Karpas-422 (cell line): ENCODE measurements at regions not wholly inside any gene's neighbourhood (a gene's known extent, or its start where the extent isn't known, plus 50 kb on each side); places are given as distances from the start of the nearest gene placed in this dataset.

Experiments used
- DNase-seq: peaks from one replicate; pipeline ENCODE4 v3.0.0-alpha.2; 2015
- H2AFZ ChIP-seq: fragments of 200-600 bp; sonication (generic); 2 replicates; pipeline ENCODE4 v1.6.1; 2014; ENCODE audit warnings: antibody characterized with exemption, low read length, mixed read lengths
- H3K27ac ChIP-seq: fragments of 200-600 bp; sonication (generic); 2 replicates; pipeline ENCODE4 v1.5.1; 2014; ENCODE audit warnings: mild to moderate bottlenecking, low read length, moderate library complexity
- H3K27me3 ChIP-seq: fragments of 200-600 bp; sonication (generic); 2 replicates; pipeline ENCODE4 v1.6.1; 2014; ENCODE audit warnings: low read length, mixed read lengths
- H3K36me3 ChIP-seq: fragments of 200-600 bp; sonication (generic); 2 replicates; pipeline ENCODE4 v1.6.1; 2014; ENCODE audit warnings: low read length, mixed read lengths; ENCODE audit not compliant: insufficient read depth
- H3K4me1 ChIP-seq: fragments of 200-600 bp; sonication (generic); 2 replicates; pipeline ENCODE4 v1.6.1; 2014; ENCODE audit warnings: mild to moderate bottlenecking, low read length, mixed read lengths
- H3K4me2 ChIP-seq: fragments of 200-600 bp; sonication (generic); 2 replicates; pipeline ENCODE4 v1.6.1; 2014; ENCODE audit warnings: low read length, low read depth, mild to moderate bottlenecking; ENCODE audit not compliant: poor library complexity, severe bottlenecking
- H3K4me3 ChIP-seq: fragments of 200-600 bp; sonication (generic); 2 replicates; pipeline ENCODE4 v1.5.1; 2014; ENCODE audit warnings: mild to moderate bottlenecking, antibody characterized with exemption, low read length, mixed read lengths
- H3K79me2 ChIP-seq: fragments of 200-600 bp; sonication (generic); 2 replicates; pipeline ENCODE4 v1.6.1; 2014; ENCODE audit warnings: mild to moderate bottlenecking, low read length, mixed read lengths
- H3K9ac ChIP-seq: fragments of 200-600 bp; sonication (generic); 2 replicates; pipeline ENCODE4 v1.6.0; 2014; ENCODE audit warnings: low read length
- H3K9me2 ChIP-seq: fragments of 200-600 bp; sonication (generic), shearing (Covaris generic); replicated peaks from 2 replicates; pipeline ENCODE4 v1.6.0; 2014; ENCODE audit warnings: mild to moderate bottlenecking, low read length, moderate library complexity; ENCODE audit not compliant: insufficient read depth
- H3K9me3 ChIP-seq: fragments of 300-700, 200-600 bp; sonication (generic); 2 replicates; pipeline ENCODE4 v1.6.1; 2014; ENCODE audit warnings: low read length, mixed read lengths
- H4K20me1 ChIP-seq: fragments of 200-600 bp; sonication (generic); 2 replicates; pipeline ENCODE4 v1.6.1; 2014; ENCODE audit warnings: mild to moderate bottlenecking, antibody characterized with exemption, low read length, low read depth; ENCODE audit not compliant: insufficient read depth

- DNase-seq = no peak
- no peak overlapping the region for H2AFZ ChIP-seq
- no peaks in the 10 kb centered on the region for H3K36me3 ChIP-seq
- H4K20me1 ChIP-seq = no peaks in the 10 kb centered on the region
- H3K27ac ChIP-seq = no peak overlapping the region
- no peaks in the 10 kb centered on the region for H3K9me3 ChIP-seq
- H3K4me2 ChIP-seq = no peak overlapping the region
- H3K9ac ChIP-seq = no peak overlapping the region
- no peak overlapping the region for H3K4me3 ChIP-seq
- H3K9me2 ChIP-seq = no peaks in the 10 kb centered on the region
- no peaks in the 10 kb centered on the region for H3K27me3 ChIP-seq
- H3K79me2 ChIP-seq = no peaks in the 10 kb centered on the region
- H3K4me1 ChIP-seq = peaks cover 10% of the 10 kb centered on the region
Observed at GRCh38 chr12:25337916-25338315, 87.2 kb upstream of the KRAS start.

DNA sequence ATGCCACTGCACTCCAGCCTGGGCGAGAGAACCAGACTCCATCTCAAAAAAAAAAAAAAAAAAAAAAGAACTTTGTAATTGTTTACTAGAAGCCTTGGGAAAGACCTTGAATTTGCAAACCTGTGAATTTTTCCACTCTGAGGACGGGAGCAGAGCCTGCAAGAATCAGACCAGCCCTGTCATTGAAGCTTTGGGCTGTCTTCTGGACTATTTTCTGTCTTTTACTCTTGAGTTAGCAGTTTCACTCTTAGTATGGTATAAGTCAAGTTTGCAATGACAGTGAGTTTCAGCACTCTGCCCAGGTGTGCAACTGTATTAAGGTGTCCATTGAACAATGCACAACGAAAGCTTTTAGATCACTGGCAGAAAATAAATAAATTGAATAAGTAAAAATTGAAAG is 81.4 kb upstream of the KRAS start:
- DNase-seq = no peak
- Histone ChIP-seq H3K9me3 (no peaks in the 10 kb centered on the region), H2AFZ (no peak overlapping the region), H3K4me3 (no peak overlapping the region), H3K79me2 (no peaks in the 10 kb centered on the region), H3K27ac (no peak overlapping the region), H3K9me2 (no peaks in the 10 kb centered on the region), H3K27me3 (no peaks in the 10 kb centered on the region), H4K20me1 (no peaks in the 10 kb centered on the region), H3K36me3 (no peaks in the 10 kb centered on the region), H3K4me2 (no peak overlapping the region), H3K4me1 (peaks cover 34% of the 10 kb centered on the region), H3K9ac (no peak overlapping the region)

- H2AFZ ChIP-seq = peak overlapping the region; percentile 23; the same call in 1 of the 2 replicates
- no peak overlapping the region for H3K9ac ChIP-seq
- H4K20me1 ChIP-seq = no peaks in the 10 kb centered on the region
- H3K79me2 ChIP-seq = no peaks in the 10 kb centered on the region
- H3K9me2 ChIP-seq = no peaks in the 10 kb centered on the region
- peak overlapping the region; percentile 53 for H3K4me2 ChIP-seq
- no peak overlapping the region; the same call in 1 of the 2 replicates for H3K4me3 ChIP-seq
- DNase-seq = peak; percentile 77
- H3K4me1 ChIP-seq = peaks cover 41% of the 10 kb centered on the region
- H3K27me3 ChIP-seq = no peaks in the 10 kb centered on the region
- H3K27ac ChIP-seq = no peak overlapping the region
- H3K9me3 ChIP-seq = no peaks in the 10 kb centered on the region
- no peaks in the 10 kb centered on the region for H3K36me3 ChIP-seq
Observed at GRCh38 chr12:25328072-25328712, 77.5 kb upstream of the KRAS start.

DNA sequence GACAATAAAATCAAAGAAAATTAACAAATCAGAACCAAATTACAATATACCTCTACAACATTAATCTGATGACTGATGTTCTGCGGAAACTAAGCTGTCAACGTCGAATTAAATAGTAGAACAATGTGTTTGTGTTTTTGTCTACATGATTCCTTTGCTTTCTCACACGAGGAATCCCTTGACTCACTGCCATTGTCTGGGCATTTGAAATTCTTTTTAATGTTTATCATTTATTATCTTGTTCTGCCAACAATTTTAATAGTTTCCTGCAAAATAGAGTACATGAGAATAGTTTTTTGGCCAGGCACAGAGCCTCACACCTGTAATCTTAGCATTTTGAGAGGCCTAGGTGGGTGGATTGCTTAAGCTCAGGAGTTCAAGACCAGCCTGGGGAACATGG is 76.6 kb upstream of the KRAS start:
- Histone ChIP-seq H4K20me1 (no peaks in the 10 kb centered on the region), H3K9ac (no peak overlapping the region), H3K9me2 (no peaks in the 10 kb centered on the region), H3K9me3 (no peaks in the 10 kb centered on the region), H3K4me1 (peaks cover 50% of the 10 kb centered on the region), H3K36me3 (no peaks in the 10 kb centered on the region), H2AFZ (no peak overlapping the region), H3K4me3 (no peak overlapping the region), H3K27ac (no peak overlapping the region), H3K27me3 (no peaks in the 10 kb centered on the region), H3K79me2 (no peaks in the 10 kb centered on the region), H3K4me2 (no peak overlapping the region)
- DNase-seq = no peak

- DNase-seq = no peak
- no peaks in the 10 kb centered on the region for H3K79me2 ChIP-seq
- H3K9ac ChIP-seq = no peak overlapping the region
- H3K4me2 ChIP-seq = no peak overlapping the region
- H3K9me3 ChIP-seq = no peaks in the 10 kb centered on the region
- no peak overlapping the region for H2AFZ ChIP-seq
- H3K4me1 ChIP-seq = peaks cover 60% of the 10 kb centered on the region
- no peaks in the 10 kb centered on the region for H3K36me3 ChIP-seq
- no peaks in the 10 kb centered on the region for H3K9me2 ChIP-seq
- H3K27ac ChIP-seq = no peak overlapping the region
- no peak overlapping the region for H3K4me3 ChIP-seq
- no peaks in the 10 kb centered on the region for H4K20me1 ChIP-seq
- H3K27me3 ChIP-seq = no peaks in the 10 kb centered on the region
Observed at GRCh38 chr12:25326326-25326725, 75.6 kb upstream of the KRAS start.

DNA sequence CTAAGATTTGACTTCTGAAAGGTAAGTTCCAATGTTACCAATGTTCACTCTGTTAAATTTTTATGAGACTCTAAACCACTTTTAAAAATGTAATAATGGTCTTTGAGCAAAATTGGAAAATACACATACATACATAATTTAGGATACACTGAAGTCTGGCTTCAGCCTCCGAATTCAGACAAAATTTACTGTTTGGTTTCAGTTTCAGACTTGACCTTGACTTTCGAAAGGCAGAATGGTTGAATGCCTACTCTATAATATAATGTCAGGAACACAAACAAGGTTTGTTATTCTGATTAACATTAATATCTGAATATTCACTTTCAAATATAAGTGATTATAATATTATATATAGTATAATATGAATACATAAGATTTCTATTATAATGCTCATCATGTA is 74.1 kb upstream of the KRAS start:
- H3K9me3 ChIP-seq = no peaks in the 10 kb centered on the region
- no peaks in the 10 kb centered on the region for H3K79me2 ChIP-seq
- H4K20me1 ChIP-seq = no peaks in the 10 kb centered on the region
- H3K4me2 ChIP-seq = peak overlapping the region; percentile 54
- H3K9ac ChIP-seq = no peak overlapping the region
- no peaks in the 10 kb centered on the region for H3K27me3 ChIP-seq
- no peaks in the 10 kb centered on the region for H3K9me2 ChIP-seq
- H3K27ac ChIP-seq = no peak overlapping the region
- H3K36me3 ChIP-seq = no peaks in the 10 kb centered on the region
- H3K4me1 ChIP-seq = peaks cover 66% of the 10 kb centered on the region
- no peak for DNase-seq
- H2AFZ ChIP-seq = no peak overlapping the region
- H3K4me3 ChIP-seq = no peak overlapping the region

DNA sequence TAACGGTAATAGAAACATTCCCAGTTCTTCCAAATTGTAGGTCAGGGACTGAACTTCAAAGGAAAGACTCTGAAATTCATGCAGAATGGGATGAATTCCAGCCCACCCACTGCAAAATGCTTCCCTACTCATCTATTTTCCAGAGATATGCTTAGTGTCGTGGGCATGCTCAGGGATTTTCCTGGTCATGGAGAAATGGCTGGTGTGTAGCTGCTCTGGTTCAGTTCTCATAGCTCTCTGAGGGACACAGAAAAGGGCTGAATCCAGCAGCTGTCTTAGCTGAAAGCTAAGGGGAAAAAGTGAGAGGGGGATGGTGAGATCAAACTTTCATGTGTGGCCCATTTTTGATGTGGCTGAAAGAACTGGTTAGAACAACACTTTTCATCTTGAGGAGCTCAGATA is 72.9 kb upstream of the KRAS start:
- H3K36me3 ChIP-seq = no peaks in the 10 kb centered on the region
- H3K27me3 ChIP-seq = no peaks in the 10 kb centered on the region
- H3K4me2 ChIP-seq = peak overlapping the region; percentile 33
- no peaks in the 10 kb centered on the region for H4K20me1 ChIP-seq
- H3K4me3 ChIP-seq = no peak overlapping the region
- peak overlapping the region; percentile 90 for H2AFZ ChIP-seq
- no peaks in the 10 kb centered on the region for H3K9me2 ChIP-seq
- no peaks in the 10 kb centered on the region for H3K9me3 ChIP-seq
- H3K9ac ChIP-seq = peak overlapping the region; percentile 14; the same call in 1 of the 2 replicates
- no peaks in the 10 kb centered on the region for H3K79me2 ChIP-seq
- DNase-seq = peak; percentile 46
- peaks cover 76% of the 10 kb centered on the region for H3K4me1 ChIP-seq
- 0 out of 2 replicates have a peak overlapping the region, but pooled peaks have one; percentile 15 for H3K27ac ChIP-seq

- DNase-seq = no peak
- Histone ChIP-seq H3K36me3 (no peaks in the 10 kb centered on the region), H3K9me3 (no peaks in the 10 kb centered on the region), H3K4me2 (peak overlapping the region; percentile 33), H3K4me1 (peaks cover 76% of the 10 kb centered on the region), H3K4me3 (peak overlapping the region; percentile 6; the same call in 1 of the 2 replicates), H3K27me3 (no peaks in the 10 kb centered on the region), H4K20me1 (no peaks in the 10 kb centered on the region), H3K27ac (0 out of 2 replicates have a peak overlapping the region, but pooled peaks have one; percentile 15), H3K9me2 (no peaks in the 10 kb centered on the region), H3K79me2 (no peaks in the 10 kb centered on the region), H2AFZ (peak overlapping the region; percentile 90), H3K9ac (no peak overlapping the region)
Observed at GRCh38 chr12:25322918-25323531, 72.3 kb upstream of the KRAS start.
